Gastrocnemius medialis (tissue), 4 donors: ENCODE measurements at regions not wholly inside any gene's neighbourhood (a gene's known extent, or its start where the extent isn't known, plus 50 kb on each side); places are given as distances from the start of the nearest gene placed in this dataset.

Experiments used
- CTCF ChIP-seq, 5 experiments: fragments of 450-650 bp in 3 of 5; fragments of 200-600 bp in 2 of 5; sonication (generic) in 2 of 5; IDR thresholded peaks in 4 of 5; conservative IDR thresholded peaks in 1 of 5; 1 replicate in 4 of 5; 2 replicates in 1 of 5; pipeline ENCODE4 v1.5.1; 2016 to 2019; ENCODE audit warnings: antibody characterized with exemption in 5 of 5, mild to moderate bottlenecking in 3 of 5, moderate library complexity in 3 of 5
- POLR2A ChIP-seq, 2 donors: fragments of 450-650 bp; IDR thresholded peaks; one replicate each; pipeline ENCODE4 v1.6.1; 2017; ENCODE audit warnings: antibody characterized with exemption in 2 of 2, mild to moderate bottlenecking in 2 of 2, moderate library complexity in 2 of 2

- TF ChIP-seq POLR2A (IDR thresholded peaks at IDR 0.05) (no peak), CTCF (IDR thresholded peaks at IDR 0.05 in 4 of 5, conservative IDR thresholded peaks at IDR 0.05 in 1 of 5) (no peak)
These were observed 214.5 kb downstream of the RPLP1 start for GRCh38 chr15:69666921-69667811.
